Activated T-helper 1 cell treated with Interleukin-2 at 50 U/mL for 16 hours (primary cell): ENCODE measurements at regions not wholly inside any gene's neighbourhood (a gene's known extent, or its start where the extent isn't known, plus 50 kb on each side); places are given as distances from the start of the nearest gene placed in this dataset.
"Not testable (repeated sequence)": the region's sequence is repeated elsewhere in the genome, so short reads cannot be mapped to it uniquely, and the experiment has no call there.

Source experiments
- DNase-seq: peaks from one replicate; pipeline ENCODE4 v3.0.0-alpha.2; 2020; ENCODE audit warnings: low read depth

GRCh38 chr16:17002565-17002964 lies 468.2 kb downstream of the XYLT1 start:
- no peak for DNase-seq

- not testable (repeated sequence) for DNase-seq
Observed at GRCh38 chr16:17005963-17006362, 464.8 kb downstream of the XYLT1 start.

- no peak for DNase-seq
Observed at GRCh38 chr16:17011712-17012111, 459.0 kb downstream of the XYLT1 start.

- no peak for DNase-seq
Observed at GRCh38 chr16:17013038-17013437, 457.7 kb downstream of the XYLT1 start.

- no peak for DNase-seq
Observed at GRCh38 chr16:17014484-17015121, 456.2 kb downstream of the XYLT1 start.

- DNase-seq, result no peak
Observed at GRCh38 chr16:17015702-17016101, 455.1 kb downstream of the XYLT1 start.

GRCh38 chr16:17017442-17017841 lies 453.3 kb downstream of the XYLT1 start:
- DNase-seq, result no peak

- DNase-seq, result no peak
Observed at GRCh38 chr16:17018585-17018939, 452.2 kb downstream of the XYLT1 start.

- no peak for DNase-seq
Observed at GRCh38 chr16:17019366-17019765, 451.4 kb downstream of the XYLT1 start.

GRCh38 chr16:17023606-17024005 lies 447.2 kb downstream of the XYLT1 start:
- DNase-seq, result no peak

GRCh38 chr16:17024514-17024913 lies 446.2 kb downstream of the XYLT1 start:
- no peak for DNase-seq

GRCh38 chr16:17026600-17027242 lies 444.0 kb downstream of the XYLT1 start:
- DNase-seq, result no peak

- DNase-seq, result no peak
Observed at GRCh38 chr16:17027488-17028129, 443.2 kb downstream of the XYLT1 start.

GRCh38 chr16:17029602-17030350 lies 441.0 kb downstream of the XYLT1 start:
- DNase-seq, result no peak

- no peak for DNase-seq
Observed at GRCh38 chr16:17031484-17032268, 439.1 kb downstream of the XYLT1 start.

- DNase-seq, result no peak
Observed at GRCh38 chr16:17032332-17032731, 438.4 kb downstream of the XYLT1 start.

- DNase-seq, result no peak
Observed at GRCh38 chr16:17034477-17035252, 436.1 kb downstream of the XYLT1 start.

- no peak for DNase-seq
Observed at GRCh38 chr16:17037499-17037898, 433.3 kb downstream of the XYLT1 start.

GRCh38 chr16:17038415-17038814 lies 432.3 kb downstream of the XYLT1 start:
- no peak for DNase-seq

- DNase-seq, result not testable (repeated sequence)
Observed at GRCh38 chr16:17049109-17049508, 421.7 kb downstream of the XYLT1 start.

- DNase-seq, result no peak
Observed at GRCh38 chr16:17050468-17050867, 420.3 kb downstream of the XYLT1 start.
